SK-N-SH treated with all-trans-retinoic acid at 6 μM for 48 hours (cell line): ENCODE measurements at regions not wholly inside any gene's neighbourhood (a gene's known extent, or its start where the extent isn't known, plus 50 kb on each side); places are given as distances from the start of the nearest gene placed in this dataset.

ENCODE experiments used
- ATAC-seq: fragments of 200-7000 bp; cut with Tn5 transposase; 3 replicates; pipeline ENCODE4 v1.9.1; 2020; ENCODE audit warnings: mild to moderate bottlenecking, moderate library complexity
- ARNTL ChIP-seq: fragments of 450-650 bp; formaldehyde crosslinking; IDR thresholded peaks from 2 replicates; pipeline ENCODE4 v1.5.0; 2020; ENCODE audit warnings: low read depth, mild to moderate bottlenecking, moderate library complexity, borderline replicate concordance
- BACH2 ChIP-seq: fragments of 250-450 bp; sonication (Bioruptor Pico); IDR thresholded peaks from 2 replicates; pipeline ENCODE4 v1.9.0; 2021; ENCODE audit warnings: mild to moderate bottlenecking, borderline replicate concordance
- CREB5 ChIP-seq: fragments of 250-450 bp; sonication (Bioruptor Pico); IDR thresholded peaks from 2 replicates; pipeline ENCODE4 v1.5.1; 2020; ENCODE audit warnings: low read depth, mild to moderate bottlenecking, moderate library complexity
- CSDC2 ChIP-seq: fragments of 250-450 bp; sonication (Bioruptor Pico); IDR thresholded peaks from 2 replicates; pipeline ENCODE4 v1.5.0; 2020; ENCODE audit warnings: mild to moderate bottlenecking, moderate library complexity
- ESRRG ChIP-seq: fragments of 250-450 bp; sonication (Bioruptor Pico); IDR thresholded peaks from 2 replicates; pipeline ENCODE4 v1.6.1; 2021; ENCODE audit warnings: mild to moderate bottlenecking
- GLIS3 ChIP-seq: fragments of 250-450 bp; sonication (Bioruptor Pico); IDR thresholded peaks from 2 replicates; pipeline ENCODE4 v1.5.0; 2020; ENCODE audit warnings: mild to moderate bottlenecking, moderate library complexity
- ISL1 ChIP-seq: fragments of 250-450 bp; sonication (Bioruptor Pico); IDR thresholded peaks from 2 replicates; pipeline ENCODE4 v2.1.2; 2022; ENCODE audit warnings: mild to moderate bottlenecking, moderate library complexity
- OSR1 ChIP-seq: fragments of 250-450 bp; sonication (Bioruptor Pico); IDR thresholded peaks from 2 replicates; pipeline ENCODE4 v1.8.0; 2022; ENCODE audit warnings: moderate library complexity, mild to moderate bottlenecking, inconsistent platforms
- PPARA ChIP-seq: fragments of 250-450 bp; sonication (Bioruptor Pico); IDR thresholded peaks from 2 replicates; pipeline ENCODE4 v1.5.0; 2020; ENCODE audit warnings: mild to moderate bottlenecking, borderline replicate concordance
- RARB ChIP-seq: fragments of 250-450 bp; sonication (Bioruptor Pico); IDR thresholded peaks from 2 replicates; pipeline ENCODE4 v1.8.0; 2021; ENCODE audit warnings: mild to moderate bottlenecking, moderate library complexity
- SNAI2 ChIP-seq: fragments of 250-450 bp; sonication (Bioruptor Pico); IDR thresholded peaks from 2 replicates; pipeline ENCODE4 v1.5.0; 2020; ENCODE audit warnings: mild to moderate bottlenecking, moderate library complexity
- TCF4 ChIP-seq: fragments of 250-450 bp; sonication (Bioruptor Pico); IDR thresholded peaks from 2 replicates; pipeline ENCODE4 v1.8.0; 2021; ENCODE audit warnings: mild to moderate bottlenecking, moderate library complexity, borderline replicate concordance
- TOX ChIP-seq: fragments of 250-450 bp; sonication (Bioruptor Pico); IDR thresholded peaks from 2 replicates; pipeline ENCODE4 v1.8.0; 2021; ENCODE audit warnings: mild to moderate bottlenecking, moderate library complexity, borderline replicate concordance
- TSHZ2 ChIP-seq: fragments of 250-450 bp; sonication (Bioruptor Pico); IDR thresholded peaks from 2 replicates; pipeline ENCODE4 v1.5.0; 2020; ENCODE audit warnings: mild to moderate bottlenecking, moderate library complexity
- ZC3H10 ChIP-seq: fragments of 250-450 bp; sonication (Bioruptor Pico); IDR thresholded peaks from 2 replicates; pipeline ENCODE4 v1.5.1; 2021; ENCODE audit warnings: mild to moderate bottlenecking, moderate library complexity
- ZFP3 ChIP-seq: fragments of 250-450 bp; sonication (Bioruptor Pico); IDR thresholded peaks from 2 replicates; pipeline ENCODE4 v1.5.0; 2020; ENCODE audit warnings: mild to moderate bottlenecking, moderate library complexity
- ZFP30 ChIP-seq: fragments of 450-650 bp; formaldehyde crosslinking; IDR thresholded peaks from 2 replicates; pipeline ENCODE4 v1.5.0; 2022; ENCODE audit warnings: mild to moderate bottlenecking, moderate library complexity
- ZNF565 ChIP-seq: fragments of 450-650 bp; formaldehyde crosslinking; conservative IDR thresholded peaks from 2 replicates; pipeline ENCODE4 v1.5.0; 2020; ENCODE audit warnings: low read depth, mild to moderate bottlenecking, moderate library complexity
- ZNF70 ChIP-seq: fragments of 450-650 bp; formaldehyde crosslinking; IDR thresholded peaks from 2 replicates; pipeline ENCODE4 v1.5.0; 2020; ENCODE audit warnings: mild to moderate bottlenecking, moderate library complexity
- TF ChIP-seq, protein P1 (sequence below): fragments of 250-450 bp; sonication (Bioruptor Pico); IDR thresholded peaks from 2 replicates; pipeline ENCODE4 v1.5.1; 2021; ENCODE audit warnings: mild to moderate bottlenecking, moderate library complexity
- TF ChIP-seq, protein P2 (sequence below): fragments of 250-450 bp; sonication (Bioruptor Pico); IDR thresholded peaks from 2 replicates; pipeline ENCODE4 v1.8.0; 2021; ENCODE audit warnings: low read depth, mild to moderate bottlenecking, moderate library complexity, borderline replicate concordance

GRCh38 chr16:79271583-79271982 is 329.0 kb downstream of the MAF start:
- ATAC-seq, result no peak
- TF ChIP-seq PPARA (CRISPR knock-in tag) (no peak), ESRRG (no peak)

GRCh38 chr16:79270011-79270410 is 330.5 kb downstream of the MAF start:
- no peak for ATAC-seq
- TF ChIP-seq RARB (CRISPR knock-in tag) (no peak), ZC3H10 (CRISPR knock-in tag) (no peak), ZFP3 (CRISPR knock-in tag) (no peak), OSR1 (CRISPR knock-in tag) (no peak)

DNA sequence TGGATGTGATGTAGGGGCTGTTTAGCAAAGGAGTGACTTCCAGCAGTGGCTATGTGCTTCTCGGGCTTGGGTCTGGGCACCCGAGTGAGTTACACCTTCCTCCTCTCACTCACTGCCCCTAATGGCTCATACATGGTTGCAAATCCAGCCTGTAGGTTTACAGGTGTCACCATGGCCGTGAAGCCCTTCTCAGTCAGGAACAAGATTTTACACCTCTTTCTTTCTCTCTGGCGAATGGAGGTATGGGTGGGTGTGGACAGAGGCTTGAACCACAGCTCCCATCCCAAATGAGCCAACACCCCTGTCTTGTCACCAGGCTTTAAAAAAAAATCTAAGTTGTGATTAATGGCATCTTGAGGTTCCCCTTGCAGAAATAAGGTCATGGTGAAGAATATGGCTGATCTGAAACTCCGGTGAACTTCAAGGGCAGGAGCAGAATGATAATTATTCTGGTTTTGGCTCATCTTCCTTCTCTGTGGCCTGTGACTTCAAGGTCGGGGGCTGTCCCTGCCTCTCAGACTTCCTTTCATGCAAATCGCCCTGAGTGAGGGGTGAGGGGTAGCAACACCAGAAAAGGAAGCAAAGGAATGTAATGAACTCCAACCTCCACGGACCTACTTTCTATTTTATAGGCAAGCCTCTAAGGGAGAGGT is 331.2 kb downstream of the MAF start:
- no peak for ATAC-seq

GRCh38 chr16:79267781-79268180 is 332.8 kb downstream of the MAF start:
- no peak for TF ChIP-seq BACH2 (CRISPR knock-in tag)
- TF ChIP-seq, protein P1, sequence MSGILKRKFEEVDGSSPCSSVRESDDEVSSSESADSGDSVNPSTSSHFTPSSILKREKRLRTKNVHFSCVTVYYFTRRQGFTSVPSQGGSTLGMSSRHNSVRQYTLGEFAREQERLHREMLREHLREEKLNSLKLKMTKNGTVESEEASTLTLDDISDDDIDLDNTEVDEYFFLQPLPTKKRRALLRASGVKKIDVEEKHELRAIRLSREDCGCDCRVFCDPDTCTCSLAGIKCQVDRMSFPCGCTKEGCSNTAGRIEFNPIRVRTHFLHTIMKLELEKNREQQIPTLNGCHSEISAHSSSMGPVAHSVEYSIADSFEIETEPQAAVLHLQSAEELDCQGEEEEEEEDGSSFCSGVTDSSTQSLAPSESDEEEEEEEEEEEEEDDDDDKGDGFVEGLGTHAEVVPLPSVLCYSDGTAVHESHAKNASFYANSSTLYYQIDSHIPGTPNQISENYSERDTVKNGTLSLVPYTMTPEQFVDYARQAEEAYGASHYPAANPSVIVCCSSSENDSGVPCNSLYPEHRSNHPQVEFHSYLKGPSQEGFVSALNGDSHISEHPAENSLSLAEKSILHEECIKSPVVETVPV (CRISPR knock-in tag), result no peak
- TF ChIP-seq, all 23 proteins: peak for 0
- ATAC-seq, result no peak

More for the DNA sequence above, 331.2 kb downstream of the MAF start:
- no peak for TF ChIP-seq ZNF70
- no peak for TF ChIP-seq PPARA (CRISPR knock-in tag)
- no peak for TF ChIP-seq ZFP30 (CRISPR knock-in tag)
- no peak for TF ChIP-seq CSDC2
- no peak for TF ChIP-seq GLIS3 (CRISPR knock-in tag)
- no peak for TF ChIP-seq ZFP3 (CRISPR knock-in tag)
- TF ChIP-seq BACH2 (CRISPR knock-in tag), result no peak
- no peak for TF ChIP-seq ISL1 (CRISPR knock-in tag)
- no peak for TF ChIP-seq TCF4 (CRISPR knock-in tag)
- TF ChIP-seq, protein P2, sequence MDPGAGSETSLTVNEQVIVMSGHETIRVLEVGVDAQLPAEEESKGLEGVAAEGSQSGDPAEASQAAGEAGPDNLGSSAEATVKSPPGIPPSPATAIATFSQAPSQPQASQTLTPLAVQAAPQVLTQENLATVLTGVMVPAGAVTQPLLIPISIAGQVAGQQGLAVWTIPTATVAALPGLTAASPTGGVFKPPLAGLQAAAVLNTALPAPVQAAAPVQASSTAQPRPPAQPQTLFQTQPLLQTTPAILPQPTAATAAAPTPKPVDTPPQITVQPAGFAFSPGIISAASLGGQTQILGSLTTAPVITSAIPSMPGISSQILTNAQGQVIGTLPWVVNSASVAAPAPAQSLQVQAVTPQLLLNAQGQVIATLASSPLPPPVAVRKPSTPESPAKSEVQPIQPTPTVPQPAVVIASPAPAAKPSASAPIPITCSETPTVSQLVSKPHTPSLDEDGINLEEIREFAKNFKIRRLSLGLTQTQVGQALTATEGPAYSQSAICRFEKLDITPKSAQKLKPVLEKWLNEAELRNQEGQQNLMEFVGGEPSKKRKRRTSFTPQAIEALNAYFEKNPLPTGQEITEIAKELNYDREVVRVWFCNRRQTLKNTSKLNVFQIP (CRISPR knock-in tag), result no peak
- TF ChIP-seq TOX (CRISPR knock-in tag), result no peak
- TF ChIP-seq RARB (CRISPR knock-in tag), result no peak
- TF ChIP-seq CREB5 (CRISPR knock-in tag), result no peak
- TF ChIP-seq OSR1 (CRISPR knock-in tag), result no peak
- TF ChIP-seq, protein P1 (CRISPR knock-in tag), result no peak
- TF ChIP-seq ARNTL (CRISPR knock-in tag), result no peak

GRCh38 chr16:79267146-79267545 is 333.4 kb downstream of the MAF start:
- ATAC-seq, result no peak
- TF ChIP-seq BACH2 (CRISPR knock-in tag) (no peak), GLIS3 (CRISPR knock-in tag) (no peak), SNAI2 (CRISPR knock-in tag) (no peak), CSDC2 (no peak), TSHZ2 (CRISPR knock-in tag) (no peak), CREB5 (CRISPR knock-in tag) (no peak), ZNF565 (CRISPR knock-in tag) (no peak)
